ENCODE measurements at regions not wholly inside any gene's neighbourhood (a gene's known extent, or its start where the extent isn't known, plus 50 kb on each side); places are given as distances from the start of the nearest gene placed in this dataset.
"Not testable (repeated sequence)": the region's sequence is repeated elsewhere in the genome, so short reads cannot be mapped to it uniquely, and the experiment has no call there.

- Histone ChIP-seq H3K4me1 (ENCODE audit: control insufficient read depth, low read length) (no peaks in the 10 kb centered on the region), H3K9me2 (replicated peaks; ENCODE audit: control insufficient read depth, low read length) (no peaks in the 10 kb centered on the region), H3K4me3 (ENCODE audit: low read length) (no peak overlapping the region), H3K79me2 (ENCODE audit: control insufficient read depth, low read length) (no peaks in the 10 kb centered on the region), H3K27ac (ENCODE audit: low read depth, low read length) (no peak overlapping the region), H3K27me3 (ENCODE audit: control insufficient read depth, low read length) (no peaks in the 10 kb centered on the region), H3K36me3 (ENCODE audit: control insufficient read depth, low read length) (no peaks in the 10 kb centered on the region), H3K9me3 (ENCODE audit: control insufficient read depth, insufficient read depth, low read length) (no peaks in the 10 kb centered on the region), H3F3A (ENCODE audit: control insufficient read depth, insufficient read depth) (no peaks in the 10 kb centered on the region), H3K4me2 (ENCODE audit: low read length) (no peak overlapping the region), H4K20me1 (ENCODE audit: control insufficient read depth, insufficient read depth, low read depth, low read length) (no peaks in the 10 kb centered on the region)
- TF ChIP-seq EZH2phosphoT487 (IDR thresholded peaks at IDR 0.05; ENCODE audit: borderline replicate concordance, low read length) (no peak), CTCF (IDR thresholded peaks at IDR 0.05; ENCODE audit: low read depth, low read length, poor library complexity, severe bottlenecking) (no peak)
These were observed 1007.6 kb downstream of the DNAJB9 start for GRCh38 chr7:109577265-109577664.

- Histone ChIP-seq H3K27ac (ENCODE audit: low read depth, low read length) (no peak overlapping the region), H3K9me2 (replicated peaks; ENCODE audit: control insufficient read depth, low read length) (no peaks in the 10 kb centered on the region), H4K20me1 (ENCODE audit: control insufficient read depth, insufficient read depth, low read depth, low read length) (no peaks in the 10 kb centered on the region), H3K79me2 (ENCODE audit: control insufficient read depth, low read length) (no peaks in the 10 kb centered on the region), H3K36me3 (ENCODE audit: control insufficient read depth, low read length) (no peaks in the 10 kb centered on the region), H3K4me1 (ENCODE audit: control insufficient read depth, low read length) (no peaks in the 10 kb centered on the region), H3K9me3 (ENCODE audit: control insufficient read depth, insufficient read depth, low read length) (no peaks in the 10 kb centered on the region), H3K4me3 (ENCODE audit: low read length) (no peak overlapping the region), H3F3A (ENCODE audit: control insufficient read depth, insufficient read depth) (no peaks in the 10 kb centered on the region), H3K4me2 (ENCODE audit: low read length) (no peak overlapping the region), H3K27me3 (ENCODE audit: control insufficient read depth, low read length) (no peaks in the 10 kb centered on the region)
- no peak for TF ChIP-seq EZH2phosphoT487 (IDR thresholded peaks at IDR 0.05; ENCODE audit: borderline replicate concordance, low read length)
- TF ChIP-seq CTCF (IDR thresholded peaks at IDR 0.05; ENCODE audit: low read depth, low read length, poor library complexity, severe bottlenecking) = no peak
These were observed 1010.2 kb downstream of the DNAJB9 start for GRCh38 chr7:109579901-109580300.

- Histone ChIP-seq H3K9me3 (ENCODE audit: control insufficient read depth, insufficient read depth, low read length) (no peaks in the 10 kb centered on the region), H3K27ac (ENCODE audit: low read depth, low read length) (no peak overlapping the region), H3K27me3 (ENCODE audit: control insufficient read depth, low read length) (no peaks in the 10 kb centered on the region), H3K4me3 (ENCODE audit: low read length) (no peak overlapping the region), H3K36me3 (ENCODE audit: control insufficient read depth, low read length) (no peaks in the 10 kb centered on the region), H3K4me2 (ENCODE audit: low read length) (no peak overlapping the region), H3K4me1 (ENCODE audit: control insufficient read depth, low read length) (no peaks in the 10 kb centered on the region), H4K20me1 (ENCODE audit: control insufficient read depth, insufficient read depth, low read depth, low read length) (no peaks in the 10 kb centered on the region), H3F3A (ENCODE audit: control insufficient read depth, insufficient read depth) (no peaks in the 10 kb centered on the region), H3K9me2 (replicated peaks; ENCODE audit: control insufficient read depth, low read length) (no peaks in the 10 kb centered on the region), H3K79me2 (ENCODE audit: control insufficient read depth, low read length) (no peaks in the 10 kb centered on the region)
- TF ChIP-seq EZH2phosphoT487 (IDR thresholded peaks at IDR 0.05; ENCODE audit: borderline replicate concordance, low read length) (no peak), CTCF (IDR thresholded peaks at IDR 0.05; ENCODE audit: low read depth, low read length, poor library complexity, severe bottlenecking) (no peak)
These were observed 1012.5 kb downstream of the DNAJB9 start for GRCh38 chr7:109582211-109582610.

- H3K27ac ChIP-seq (ENCODE audit: low read depth, low read length); H3K4me3 ChIP-seq (ENCODE audit: low read length): not testable (repeated sequence)
These were observed 1027.3 kb downstream of the DNAJB9 start for GRCh38 chr7:109596948-109597347.

More at GRCh38 chr7:109596948-109597347, 1027.3 kb downstream of the DNAJB9 start:
- not testable (repeated sequence) for H3K9me3 ChIP-seq (ENCODE audit: control insufficient read depth, insufficient read depth, low read length); H3K9me2 ChIP-seq (replicated peaks; ENCODE audit: control insufficient read depth, low read length); H3K4me2 ChIP-seq (ENCODE audit: low read length); H3K4me1 ChIP-seq (ENCODE audit: control insufficient read depth, low read length); H3F3A ChIP-seq (ENCODE audit: control insufficient read depth, insufficient read depth); H3K36me3 ChIP-seq (ENCODE audit: control insufficient read depth, low read length); H4K20me1 ChIP-seq (ENCODE audit: control insufficient read depth, insufficient read depth, low read depth, low read length); H3K79me2 ChIP-seq (ENCODE audit: control insufficient read depth, low read length); H3K27me3 ChIP-seq (ENCODE audit: control insufficient read depth, low read length)
